Esophagus muscularis mucosa (tissue), 3 donors: ENCODE measurements at regions not wholly inside any gene's neighbourhood (a gene's known extent, or its start where the extent isn't known, plus 50 kb on each side); places are given as distances from the start of the nearest gene placed in this dataset.

ENCODE experiments used
- CTCF ChIP-seq, 3 experiments: fragments of 200-600 bp in 2 of 3; fragments of 450-650 bp in 1 of 3; sonication (generic) in 2 of 3; IDR thresholded peaks; one replicate each; pipeline ENCODE4 v1.5.1; 2017 to 2019; ENCODE audit warnings: antibody characterized with exemption in 3 of 3, mild to moderate bottlenecking in 2 of 3, moderate library complexity in 1 of 3
- POLR2A ChIP-seq: fragments of 450-650 bp; IDR thresholded peaks from one replicate; pipeline ENCODE4 v1.6.1; 2017; ENCODE audit warnings: antibody characterized with exemption, moderate library complexity, mild to moderate bottlenecking, low read depth

GRCh38 chr13:61146158-61146557 is 269.5 kb downstream of the PCDH20 start:
- no peak for TF ChIP-seq CTCF (IDR thresholded peaks at IDR 0.05)
- no peak for TF ChIP-seq POLR2A
